ENCODE measurements at regions not wholly inside any gene's neighbourhood (a gene's known extent, or its start where the extent isn't known, plus 50 kb on each side); places are given as distances from the start of the nearest gene placed in this dataset.
"Not testable (repeated sequence)": the region's sequence is repeated elsewhere in the genome, so short reads cannot be mapped to it uniquely, and the experiment has no call there.

DNA sequence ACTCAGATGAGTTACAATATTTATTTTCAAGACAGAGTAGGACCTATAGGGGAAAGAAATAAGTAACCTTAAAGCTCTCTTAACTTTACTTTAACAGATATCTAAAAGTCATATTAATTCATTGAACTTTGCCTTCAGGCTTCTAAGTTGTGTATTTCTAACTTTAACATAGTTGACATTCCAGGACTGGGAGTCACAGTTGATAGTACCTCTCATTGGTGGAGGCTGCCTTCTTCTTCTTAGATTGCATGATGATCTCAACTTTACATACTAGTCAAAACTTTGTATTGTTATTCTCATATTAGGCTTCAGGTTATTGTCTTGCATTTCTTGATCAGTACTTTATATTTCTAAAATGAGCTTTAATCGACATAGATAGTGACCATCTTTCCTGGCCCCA, 350.1 kb upstream of the KIF2B start:
- Histone ChIP-seq H3K9me3 (ENCODE audit: control insufficient read depth, insufficient read depth, low read length) (no peaks in the 10 kb centered on the region), H3K9me2 (replicated peaks; ENCODE audit: control insufficient read depth, low read length) (no peaks in the 10 kb centered on the region), H3K4me1 (ENCODE audit: control insufficient read depth, low read length) (no peaks in the 10 kb centered on the region), H3K4me2 (ENCODE audit: low read length) (no peak overlapping the region), H3K36me3 (ENCODE audit: control insufficient read depth, low read length) (no peaks in the 10 kb centered on the region), H3F3A (ENCODE audit: control insufficient read depth, insufficient read depth) (no peaks in the 10 kb centered on the region), H3K4me3 (ENCODE audit: low read length) (no peak overlapping the region), H3K27me3 (ENCODE audit: control insufficient read depth, low read length) (no peaks in the 10 kb centered on the region), H3K79me2 (ENCODE audit: control insufficient read depth, low read length) (no peaks in the 10 kb centered on the region), H4K20me1 (ENCODE audit: control insufficient read depth, insufficient read depth, low read depth, low read length) (no peaks in the 10 kb centered on the region), H3K27ac (ENCODE audit: low read depth, low read length) (no peak overlapping the region)
- no peak for TF ChIP-seq CTCF (IDR thresholded peaks at IDR 0.05; ENCODE audit: low read depth, low read length, poor library complexity, severe bottlenecking)
- TF ChIP-seq EZH2phosphoT487 (IDR thresholded peaks at IDR 0.05; ENCODE audit: borderline replicate concordance, low read length), result no peak

DNA sequence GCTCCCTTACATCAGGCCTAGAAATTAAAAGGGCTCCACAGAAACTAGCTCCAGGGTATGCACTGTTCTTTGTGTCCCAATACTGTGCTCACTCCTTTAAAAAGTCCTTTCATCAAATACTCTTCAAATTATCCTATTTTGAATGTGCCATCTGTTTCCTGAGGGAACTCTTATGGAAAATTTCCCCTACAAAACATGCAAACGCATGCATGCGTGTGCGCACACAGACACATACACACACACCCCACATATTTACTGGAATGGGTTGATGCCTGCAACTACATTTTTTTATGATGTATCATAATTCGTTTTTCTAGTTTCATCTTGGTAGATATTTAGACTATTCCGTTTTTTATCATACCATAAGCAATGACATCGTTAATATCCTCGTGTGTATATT, 351.2 kb upstream of the KIF2B start:
- no peaks in the 10 kb centered on the region for H3K9me2 ChIP-seq (replicated peaks; ENCODE audit: control insufficient read depth, low read length)
- no peaks in the 10 kb centered on the region for H3K79me2 ChIP-seq (ENCODE audit: control insufficient read depth, low read length)
- TF ChIP-seq CTCF (IDR thresholded peaks at IDR 0.05; ENCODE audit: low read depth, low read length, poor library complexity, severe bottlenecking) (no peak), EZH2phosphoT487 (IDR thresholded peaks at IDR 0.05; ENCODE audit: borderline replicate concordance, low read length) (no peak)
- H3K27ac ChIP-seq (ENCODE audit: low read depth, low read length), result no peak overlapping the region
- no peaks in the 10 kb centered on the region for H3F3A ChIP-seq (ENCODE audit: control insufficient read depth, insufficient read depth)
- H3K4me2 ChIP-seq (ENCODE audit: low read length), result no peak overlapping the region
- H3K4me3 ChIP-seq (ENCODE audit: low read length), result no peak overlapping the region
- H3K4me1 ChIP-seq (ENCODE audit: control insufficient read depth, low read length), result no peaks in the 10 kb centered on the region
- no peaks in the 10 kb centered on the region for H4K20me1 ChIP-seq (ENCODE audit: control insufficient read depth, insufficient read depth, low read depth, low read length)
- H3K36me3 ChIP-seq (ENCODE audit: control insufficient read depth, low read length), result no peaks in the 10 kb centered on the region
- H3K27me3 ChIP-seq (ENCODE audit: control insufficient read depth, low read length), result no peaks in the 10 kb centered on the region
- no peaks in the 10 kb centered on the region for H3K9me3 ChIP-seq (ENCODE audit: control insufficient read depth, insufficient read depth, low read length)

DNA sequence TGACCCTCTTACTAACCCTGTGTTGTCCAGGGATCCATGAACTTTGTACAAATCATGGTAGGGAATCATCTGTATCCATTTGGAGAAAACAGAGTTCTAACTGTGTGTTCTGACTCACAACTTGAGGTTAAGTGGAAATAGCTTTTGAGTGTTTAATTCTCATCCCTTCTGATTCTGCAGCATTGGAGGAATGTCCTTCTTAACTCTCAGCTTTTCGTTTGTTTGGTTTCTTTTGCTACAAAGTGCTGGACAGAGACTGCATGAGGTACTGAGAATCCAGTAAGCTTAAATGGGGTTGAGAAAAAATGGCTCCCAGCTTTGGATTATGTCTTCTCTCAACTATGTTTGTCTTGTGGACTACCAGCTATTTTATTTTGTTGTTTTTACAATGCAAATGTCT, 352.1 kb upstream of the KIF2B start:
- Histone ChIP-seq H4K20me1 (ENCODE audit: control insufficient read depth, insufficient read depth, low read depth, low read length) (no peaks in the 10 kb centered on the region), H3K27ac (ENCODE audit: low read depth, low read length) (no peak overlapping the region), H3K4me2 (ENCODE audit: low read length) (no peak overlapping the region), H3K9me2 (replicated peaks; ENCODE audit: control insufficient read depth, low read length) (no peaks in the 10 kb centered on the region), H3K4me3 (ENCODE audit: low read length) (no peak overlapping the region), H3K27me3 (ENCODE audit: control insufficient read depth, low read length) (no peaks in the 10 kb centered on the region), H3K36me3 (ENCODE audit: control insufficient read depth, low read length) (no peaks in the 10 kb centered on the region), H3F3A (ENCODE audit: control insufficient read depth, insufficient read depth) (no peaks in the 10 kb centered on the region), H3K79me2 (ENCODE audit: control insufficient read depth, low read length) (no peaks in the 10 kb centered on the region), H3K4me1 (ENCODE audit: control insufficient read depth, low read length) (no peaks in the 10 kb centered on the region), H3K9me3 (ENCODE audit: control insufficient read depth, insufficient read depth, low read length) (no peaks in the 10 kb centered on the region)
- no peak for TF ChIP-seq CTCF (IDR thresholded peaks at IDR 0.05; ENCODE audit: low read depth, low read length, poor library complexity, severe bottlenecking)
- TF ChIP-seq EZH2phosphoT487 (IDR thresholded peaks at IDR 0.05; ENCODE audit: borderline replicate concordance, low read length), result no peak

- no peaks in the 10 kb centered on the region for H4K20me1 ChIP-seq (ENCODE audit: control insufficient read depth, insufficient read depth, low read depth, low read length)
- H3K4me2 ChIP-seq (ENCODE audit: low read length), result no peak overlapping the region
Measured at GRCh38 chr17:53466733-53467132, 356.0 kb upstream of the KIF2B start.

DNA sequence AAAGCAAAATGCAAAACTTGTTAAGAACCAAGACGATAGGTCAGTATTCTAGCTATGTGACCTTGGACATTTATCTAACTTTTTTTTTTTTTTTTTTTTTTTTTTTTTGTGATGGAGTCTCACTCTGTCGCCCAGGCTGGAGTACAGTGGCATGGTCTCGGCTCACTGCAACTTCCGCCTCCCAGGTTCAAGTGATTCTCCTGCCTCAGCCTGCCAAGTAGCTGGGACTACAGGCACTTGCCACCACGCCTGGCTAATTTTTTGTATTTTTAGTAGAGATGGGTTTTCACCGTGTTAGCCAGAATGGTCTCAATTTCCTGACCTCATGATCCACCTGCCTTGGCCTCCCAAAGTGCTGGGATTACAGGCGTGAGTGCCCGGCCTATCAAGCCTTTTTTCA, 358.3 kb upstream of the KIF2B start:
- not testable (repeated sequence) for H3K9me3 ChIP-seq (ENCODE audit: control insufficient read depth, insufficient read depth, low read length); H3K27ac ChIP-seq (ENCODE audit: low read depth, low read length); H3F3A ChIP-seq (ENCODE audit: control insufficient read depth, insufficient read depth); H3K36me3 ChIP-seq (ENCODE audit: control insufficient read depth, low read length); H3K4me1 ChIP-seq (ENCODE audit: control insufficient read depth, low read length); H3K79me2 ChIP-seq (ENCODE audit: control insufficient read depth, low read length); H3K27me3 ChIP-seq (ENCODE audit: control insufficient read depth, low read length); H3K4me2 ChIP-seq (ENCODE audit: low read length); H3K9me2 ChIP-seq (replicated peaks; ENCODE audit: control insufficient read depth, low read length); H4K20me1 ChIP-seq (ENCODE audit: control insufficient read depth, insufficient read depth, low read depth, low read length); H3K4me3 ChIP-seq (ENCODE audit: low read length)

More at GRCh38 chr17:53466733-53467132, 356.0 kb upstream of the KIF2B start:
- no peak overlapping the region for H3K27ac ChIP-seq (ENCODE audit: low read depth, low read length)
- H3K79me2 ChIP-seq (ENCODE audit: control insufficient read depth, low read length), result no peaks in the 10 kb centered on the region
- H3K9me2 ChIP-seq (replicated peaks; ENCODE audit: control insufficient read depth, low read length), result no peaks in the 10 kb centered on the region
- no peaks in the 10 kb centered on the region for H3K9me3 ChIP-seq (ENCODE audit: control insufficient read depth, insufficient read depth, low read length)
- no peak overlapping the region for H3K4me3 ChIP-seq (ENCODE audit: low read length)
- no peak for TF ChIP-seq EZH2phosphoT487 (IDR thresholded peaks at IDR 0.05; ENCODE audit: borderline replicate concordance, low read length)
- no peak for TF ChIP-seq CTCF (IDR thresholded peaks at IDR 0.05; ENCODE audit: low read depth, low read length, poor library complexity, severe bottlenecking)
- H3K4me1 ChIP-seq (ENCODE audit: control insufficient read depth, low read length), result no peaks in the 10 kb centered on the region
- no peaks in the 10 kb centered on the region for H3F3A ChIP-seq (ENCODE audit: control insufficient read depth, insufficient read depth)
- no peaks in the 10 kb centered on the region for H3K27me3 ChIP-seq (ENCODE audit: control insufficient read depth, low read length)
- no peaks in the 10 kb centered on the region for H3K36me3 ChIP-seq (ENCODE audit: control insufficient read depth, low read length)
